ENCODE measurements at regions not wholly inside any gene's neighbourhood (a gene's known extent, or its start where the extent isn't known, plus 50 kb on each side); places are given as distances from the start of the nearest gene placed in this dataset.

- DNase-seq (ENCODE audit: low read depth), result no peak
Measured at GRCh38 chr12:43665091-43665490, 93.5 kb downstream of the PUS7L start.

- DNase-seq (ENCODE audit: low read depth), result no peak
Measured at GRCh38 chr12:43662736-43663135, 95.9 kb downstream of the PUS7L start.

- peak; percentile 6 for DNase-seq (ENCODE audit: low read depth)
Measured at GRCh38 chr12:43655586-43655985, 103.0 kb downstream of the PUS7L start.

GRCh38 chr12:43653917-43654316 is 101.9 kb upstream of the ADAMTS20 start:
- DNase-seq (ENCODE audit: low read depth), result no peak

GRCh38 chr12:43653289-43653915 is 101.4 kb upstream of the ADAMTS20 start:
- DNase-seq (ENCODE audit: low read depth), result no peak

- DNase-seq (ENCODE audit: low read depth), result no peak
Measured at GRCh38 chr12:43648636-43649035, 96.6 kb upstream of the ADAMTS20 start.

- no peak for DNase-seq (ENCODE audit: low read depth)
Measured at GRCh38 chr12:43638806-43639205, 86.8 kb upstream of the ADAMTS20 start.

GRCh38 chr12:43636725-43637463 is 84.9 kb upstream of the ADAMTS20 start:
- no peak for DNase-seq (ENCODE audit: low read depth)

- DNase-seq (ENCODE audit: low read depth), result no peak
Measured at GRCh38 chr12:43621262-43621661, 69.3 kb upstream of the ADAMTS20 start.

- no peak for DNase-seq (ENCODE audit: low read depth)
Measured at GRCh38 chr12:43602738-43603137, 50.7 kb upstream of the ADAMTS20 start.
